Loucy (cell line): ENCODE measurements at regions not wholly inside any gene's neighbourhood (a gene's known extent, or its start where the extent isn't known, plus 50 kb on each side); places are given as distances from the start of the nearest gene placed in this dataset.

ENCODE experiments used
- H2AFZ ChIP-seq: fragments of 200-600 bp; sonication (generic); 2 replicates; pipeline ENCODE4 v1.6.0; 2016; ENCODE audit warnings: antibody characterized with exemption, mild to moderate bottlenecking, low read length, moderate library complexity
- H3F3A ChIP-seq: fragments of 200-600 bp; 2 replicates; pipeline ENCODE4 v1.6.0; 2016; ENCODE audit warnings: antibody characterized with exemption, low read depth, mild to moderate bottlenecking
- H3K27me3 ChIP-seq: fragments of 200-600 bp; sonication (generic); 2 replicates; pipeline ENCODE4 v1.6.1; 2014; ENCODE audit warnings: low read length, mild to moderate bottlenecking; ENCODE audit not compliant: insufficient read depth, poor library complexity, severe bottlenecking
- H3K36me3 ChIP-seq: fragments of 200-600 bp; sonication (generic); 2 replicates; pipeline ENCODE4 v1.6.1; 2016; ENCODE audit warnings: low read length; ENCODE audit not compliant: insufficient read depth
- H3K4me1 ChIP-seq: fragments of 200-600 bp; sonication (generic); 2 replicates; pipeline ENCODE4 v1.5.1; 2014; ENCODE audit warnings: low read length, mild to moderate bottlenecking; ENCODE audit not compliant: insufficient read depth, poor library complexity, severe bottlenecking
- H3K4me2 ChIP-seq: fragments of 200-600 bp; sonication (generic); 2 replicates; pipeline ENCODE4 v1.6.0; 2014; ENCODE audit warnings: antibody characterized with exemption, low read length, low read depth, mild to moderate bottlenecking; ENCODE audit not compliant: poor library complexity, severe bottlenecking
- H3K4me3 ChIP-seq: fragments of 200-600 bp; sonication (generic); 2 replicates; pipeline ENCODE4 v1.5.1; 2014; ENCODE audit warnings: low read length, mild to moderate bottlenecking, mixed read lengths; ENCODE audit not compliant: poor library complexity, severe bottlenecking
- H3K79me2 ChIP-seq: fragments of 200-600 bp; sonication (generic); 2 replicates; pipeline ENCODE4 v1.6.1; 2014; ENCODE audit warnings: low read length; ENCODE audit not compliant: insufficient read depth
- H3K9ac ChIP-seq: fragments of 200-600 bp; sonication (generic); 2 replicates; pipeline ENCODE4 v1.6.0; 2014; ENCODE audit warnings: mild to moderate bottlenecking, low read depth, low read length, moderate library complexity; ENCODE audit not compliant: poor library complexity, severe bottlenecking
- H3K9me2 ChIP-seq: fragments of 200-600 bp; sonication (generic); replicated peaks from 2 replicates; pipeline ENCODE4 v1.6.1; 2016; ENCODE audit warnings: low read depth, low read length, mixed read lengths
- H3K9me3 ChIP-seq: fragments of 200-600 bp; sonication (generic); 2 replicates; pipeline ENCODE4 v1.6.1; 2014; ENCODE audit warnings: mild to moderate bottlenecking, antibody characterized with exemption, low read length, low read depth; ENCODE audit not compliant: insufficient read depth
- H4K20me1 ChIP-seq: fragments of 200-600 bp; sonication (generic); 2 replicates; pipeline ENCODE4 v1.6.0; 2014; ENCODE audit warnings: antibody characterized with exemption, low read length, mild to moderate bottlenecking; ENCODE audit not compliant: insufficient read depth, poor library complexity, severe bottlenecking
- EZH2phosphoT487 ChIP-seq: fragments of 200-600 bp; IDR thresholded peaks from 2 replicates; pipeline ENCODE4 v1.6.1; 2018; ENCODE audit warnings: antibody characterized with exemption, mild to moderate bottlenecking, moderate library complexity, borderline replicate concordance
- TF ChIP-seq, protein P1 (sequence below): fragments of 200-600 bp; sonication (generic); conservative IDR thresholded peaks from 2 replicates; pipeline ENCODE4 v1.5.1; 2014; ENCODE audit warnings: mild to moderate bottlenecking, antibody characterized with exemption, low read length

DNA sequence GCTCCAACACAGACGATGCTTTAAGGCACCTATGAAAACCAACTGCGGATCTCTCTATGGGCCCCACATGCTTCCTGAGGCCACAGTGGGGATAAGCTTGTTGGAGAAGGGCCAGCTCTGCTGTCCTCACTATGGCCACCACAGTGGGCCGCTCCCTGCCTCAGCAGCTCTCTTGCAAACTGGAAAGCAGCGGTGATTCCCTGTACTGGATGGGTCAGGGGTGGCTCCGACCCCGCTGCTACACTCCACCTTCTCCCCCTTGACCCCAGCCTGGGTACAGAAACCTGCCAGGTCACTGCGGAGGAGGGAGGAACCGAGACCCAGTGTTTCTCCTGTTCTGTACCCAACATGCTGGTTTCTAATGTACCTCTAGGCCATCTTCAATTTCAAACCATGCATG, 403.9 kb downstream of the CTTN start:
- no peaks in the 10 kb centered on the region for H4K20me1 ChIP-seq
- no peaks in the 10 kb centered on the region for H3K4me1 ChIP-seq
- H3K4me2 ChIP-seq = no peak overlapping the region
- H3K4me3 ChIP-seq = no peak overlapping the region
- H3K79me2 ChIP-seq = no peaks in the 10 kb centered on the region
- no peak overlapping the region for H3K9ac ChIP-seq
- H3K36me3 ChIP-seq = no peaks in the 10 kb centered on the region
- no peaks in the 10 kb centered on the region for H3F3A ChIP-seq
- no peaks in the 10 kb centered on the region for H3K9me2 ChIP-seq
- no peaks in the 10 kb centered on the region; the same call in 1 of the 2 replicates for H3K9me3 ChIP-seq
- H3K27me3 ChIP-seq = no peaks in the 10 kb centered on the region
- TF ChIP-seq EZH2phosphoT487 = no peak
- TF ChIP-seq, protein P1, sequence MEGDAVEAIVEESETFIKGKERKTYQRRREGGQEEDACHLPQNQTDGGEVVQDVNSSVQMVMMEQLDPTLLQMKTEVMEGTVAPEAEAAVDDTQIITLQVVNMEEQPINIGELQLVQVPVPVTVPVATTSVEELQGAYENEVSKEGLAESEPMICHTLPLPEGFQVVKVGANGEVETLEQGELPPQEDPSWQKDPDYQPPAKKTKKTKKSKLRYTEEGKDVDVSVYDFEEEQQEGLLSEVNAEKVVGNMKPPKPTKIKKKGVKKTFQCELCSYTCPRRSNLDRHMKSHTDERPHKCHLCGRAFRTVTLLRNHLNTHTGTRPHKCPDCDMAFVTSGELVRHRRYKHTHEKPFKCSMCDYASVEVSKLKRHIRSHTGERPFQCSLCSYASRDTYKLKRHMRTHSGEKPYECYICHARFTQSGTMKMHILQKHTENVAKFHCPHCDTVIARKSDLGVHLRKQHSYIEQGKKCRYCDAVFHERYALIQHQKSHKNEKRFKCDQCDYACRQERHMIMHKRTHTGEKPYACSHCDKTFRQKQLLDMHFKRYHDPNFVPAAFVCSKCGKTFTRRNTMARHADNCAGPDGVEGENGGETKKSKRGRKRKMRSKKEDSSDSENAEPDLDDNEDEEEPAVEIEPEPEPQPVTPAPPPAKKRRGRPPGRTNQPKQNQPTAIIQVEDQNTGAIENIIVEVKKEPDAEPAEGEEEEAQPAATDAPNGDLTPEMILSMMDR = no peak
- no peak overlapping the region for H2AFZ ChIP-seq

DNA sequence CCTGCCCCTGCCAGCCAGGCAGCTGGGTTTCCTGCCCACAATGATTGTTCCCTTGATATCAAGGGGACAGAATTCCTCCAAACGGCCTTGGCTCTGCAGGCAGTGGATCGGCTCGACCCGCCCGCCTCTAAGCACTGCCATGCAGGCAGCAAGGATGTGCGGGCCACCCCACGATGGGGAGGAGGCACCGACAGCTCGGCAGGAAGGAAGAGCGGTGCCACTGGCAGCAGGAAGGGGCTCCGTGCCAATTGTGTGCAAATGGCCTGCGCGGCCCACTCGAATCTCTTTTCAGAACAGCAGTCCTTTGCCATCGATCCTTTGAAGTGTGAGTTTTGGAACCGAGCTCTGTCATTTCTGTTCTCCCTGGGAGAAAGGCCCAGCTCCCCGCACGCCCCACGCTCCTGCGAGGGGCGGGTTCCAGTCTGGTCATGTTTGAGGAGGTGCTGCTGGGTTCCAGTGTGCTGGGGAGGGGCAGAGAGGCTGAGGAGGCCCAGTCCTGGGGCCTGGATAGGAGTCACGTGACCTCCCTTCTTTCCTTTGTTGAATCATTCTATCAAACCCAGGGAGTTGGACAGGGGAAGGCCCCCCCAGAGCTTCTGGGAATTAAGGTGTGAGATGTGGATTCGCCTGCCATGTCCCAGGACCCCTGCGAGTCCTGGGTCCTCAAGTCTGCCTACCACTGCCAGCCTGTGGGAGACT, 406.0 kb downstream of the CTTN start:
- no peaks in the 10 kb centered on the region for H3K79me2 ChIP-seq
- H3K4me1 ChIP-seq = no peaks in the 10 kb centered on the region
- H4K20me1 ChIP-seq = no peaks in the 10 kb centered on the region
- no peaks in the 10 kb centered on the region for H3K36me3 ChIP-seq
- H3K4me2 ChIP-seq = no peak overlapping the region
- peaks cover 4% of the 10 kb centered on the region; the same call in 1 of the 2 replicates for H3K9me3 ChIP-seq
- TF ChIP-seq, protein P1 = no peak
- no peak for TF ChIP-seq EZH2phosphoT487
- no peak overlapping the region for H2AFZ ChIP-seq
- H3K9me2 ChIP-seq = no peaks in the 10 kb centered on the region
- H3K27me3 ChIP-seq = no peaks in the 10 kb centered on the region
- H3K9ac ChIP-seq = no peak overlapping the region
- no peak overlapping the region for H3K4me3 ChIP-seq
- no peaks in the 10 kb centered on the region for H3F3A ChIP-seq

DNA sequence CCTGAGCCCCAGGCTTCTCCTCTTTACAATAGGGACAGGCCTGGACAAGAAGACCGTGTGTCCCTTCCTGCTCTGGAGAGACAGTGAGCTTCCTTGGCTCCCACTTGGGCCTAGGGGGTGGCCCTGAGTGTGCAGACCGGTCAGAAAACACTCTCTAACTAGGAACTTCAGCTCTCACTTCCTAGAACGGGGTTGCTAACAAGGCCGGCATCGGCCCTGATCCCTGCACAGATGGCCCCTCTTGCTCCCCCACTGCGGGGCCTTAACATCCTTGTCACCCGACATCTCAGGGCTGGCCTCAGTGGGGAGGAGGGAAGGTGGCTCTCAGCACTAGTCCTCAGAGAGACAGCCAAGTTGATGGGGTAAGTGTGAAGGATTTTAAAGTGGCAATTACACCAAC, 406.9 kb downstream of the CTTN start:
- Histone ChIP-seq H3K9me2 (no peaks in the 10 kb centered on the region), H3F3A (no peaks in the 10 kb centered on the region), H3K4me3 (no peak overlapping the region), H2AFZ (no peak overlapping the region), H3K79me2 (no peaks in the 10 kb centered on the region), H3K4me1 (no peaks in the 10 kb centered on the region), H3K36me3 (no peaks in the 10 kb centered on the region), H4K20me1 (no peaks in the 10 kb centered on the region), H3K4me2 (no peak overlapping the region), H3K9ac (no peak overlapping the region), H3K27me3 (no peaks in the 10 kb centered on the region), H3K9me3 (peaks cover 4% of the 10 kb centered on the region; the same call in 1 of the 2 replicates)
- TF ChIP-seq, protein P1 = no peak
- TF ChIP-seq EZH2phosphoT487 = no peak
